IMR-90 (cell line): ENCODE measurements at regions not wholly inside any gene's neighbourhood (a gene's known extent, or its start where the extent isn't known, plus 50 kb on each side); places are given as distances from the start of the nearest gene placed in this dataset.
A peak's percentile ranks its signal among the peaks of the same experiment; 100 is the strongest.

ENCODE experiments used
- ATAC-seq: fragments of 200-7000 bp; cut with Tn5 transposase; 2 replicates; pipeline ENCODE4 v1.9.1; 2020; ENCODE audit warnings: low read depth, mild to moderate bottlenecking, moderate library complexity
- BruUV-seq: library from RNA; stranded (reverse); fragments of 400-500 nt; replicated peaks from 2 replicates; lab custom pipeline; 2021; lab: Mats Ljungman, UMichigan
- CTCF ChIA-PET: fragments of 300-600 bp; formaldehyde crosslinking; extraction: SDS; loops from one replicate; lab custom pipeline; 2021; ENCODE audit warnings: antibody characterized with exemption; lab: Yijun Ruan, JAX
- POLR2A ChIA-PET: fragments of 300-600 bp; sonication (Branson Sonifier 250); formaldehyde crosslinking; loops from one replicate; lab custom pipeline; 2022; ENCODE audit warnings: antibody characterized with exemption; ENCODE audit not compliant: unreplicated experiment; lab: Charles Lee
- DNase-seq: peaks from one replicate; pipeline ENCODE4 v3.0.0; 2013
- H2AFZ ChIP-seq: replicated peaks from 2 replicates; pipeline ENCODE3; 2013; ENCODE audit warnings: low read length, mild to moderate bottlenecking; ENCODE audit not compliant: poor library complexity
- H2AK5ac ChIP-seq: 2 replicates; pipeline ENCODE4 v1.6.1; 2013; ENCODE audit warnings: low read depth, low read length, inconsistent platforms
- H2AK9ac ChIP-seq: replicated peaks from 2 replicates; pipeline ENCODE3; 2013; ENCODE audit warnings: mild to moderate bottlenecking, low read depth, low read length, moderate library complexity; ENCODE audit not compliant: poor library complexity
- H2BK120ac ChIP-seq: 2 replicates; pipeline ENCODE4 v1.6.1; 2013; ENCODE audit warnings: low read depth, low read length, inconsistent platforms
- H2BK15ac ChIP-seq: 3 replicates; pipeline ENCODE4 v1.6.1; 2013; ENCODE audit warnings: low read depth, low read length, inconsistent platforms
- H2BK20ac ChIP-seq: 2 replicates; pipeline ENCODE4 v1.6.1; 2013; ENCODE audit warnings: low read depth, mild to moderate bottlenecking, inconsistent platforms, low read length, moderate library complexity
- H2BK5ac ChIP-seq: 2 replicates; pipeline ENCODE4 v1.6.1; 2013; ENCODE audit warnings: mild to moderate bottlenecking, low read depth, low read length, inconsistent platforms; ENCODE audit not compliant: poor library complexity, severe bottlenecking
- H3K14ac ChIP-seq: replicated peaks from 2 replicates; pipeline ENCODE4 v1.6.1; 2013; ENCODE audit warnings: low read depth, low read length, inconsistent platforms
- H3K18ac ChIP-seq: 2 replicates; pipeline ENCODE4 v1.6.1; 2013; ENCODE audit warnings: low read depth, low read length, control low read depth
- H3K23ac ChIP-seq: 2 replicates; pipeline ENCODE4 v1.6.1; 2013; ENCODE audit warnings: low read depth, low read length, inconsistent platforms
- H3K27ac ChIP-seq: 2 replicates; pipeline ENCODE4 v1.5.1; 2013; ENCODE audit warnings: mild to moderate bottlenecking, control low read depth, low read length; ENCODE audit not compliant: insufficient read depth
- H3K27me3 ChIP-seq: 2 replicates; pipeline ENCODE4 v1.6.1; 2013; ENCODE audit warnings: low read length; ENCODE audit not compliant: control insufficient read depth, insufficient read depth
- H3K36me3 ChIP-seq: 2 replicates; pipeline ENCODE4 v1.6.1; 2013; ENCODE audit warnings: low read length, mixed read lengths; ENCODE audit not compliant: control insufficient read depth, insufficient read depth
- H3K4ac ChIP-seq: 2 replicates; pipeline ENCODE4 v1.6.1; 2013; ENCODE audit warnings: low read depth, low read length, inconsistent platforms
- H3K4me1 ChIP-seq: 2 replicates; pipeline ENCODE4 v1.6.1; 2013; ENCODE audit warnings: low read length, mixed read lengths; ENCODE audit not compliant: control insufficient read depth, insufficient read depth
- H3K4me2 ChIP-seq: 2 replicates; pipeline ENCODE4 v1.6.1; 2013; ENCODE audit warnings: low read depth, mild to moderate bottlenecking, control low read depth, low read length, moderate library complexity
- H3K4me3 ChIP-seq: 2 replicates; pipeline ENCODE4 v1.5.1; 2013; ENCODE audit warnings: low read depth, mild to moderate bottlenecking, control low read depth, low read length, moderate library complexity; ENCODE audit not compliant: insufficient read depth
- H3K56ac ChIP-seq: 2 replicates; pipeline ENCODE4 v1.6.1; 2013; ENCODE audit warnings: low read length, inconsistent platforms; ENCODE audit not compliant: insufficient read depth; ENCODE audit errors: extremely low read depth
- H3K79me1 ChIP-seq, 2 experiments: 2 replicates each; pipeline ENCODE4 v1.6.1; 2013; ENCODE audit warnings: low read length in 2 of 2, inconsistent platforms in 1 of 2, low read depth in 1 of 2
- H3K9ac ChIP-seq: 2 replicates; pipeline ENCODE4 v1.6.1; 2013; ENCODE audit warnings: low read depth, low read length, control low read depth
- H3K9me1 ChIP-seq: 2 replicates; pipeline ENCODE4 v1.6.1; 2013; ENCODE audit warnings: low read length, inconsistent platforms; ENCODE audit not compliant: insufficient read depth
- H3K9me3 ChIP-seq: 2 replicates; pipeline ENCODE4 v1.6.1; 2013; ENCODE audit warnings: low read length; ENCODE audit not compliant: control insufficient read depth, insufficient read depth
- H4K20me1 ChIP-seq: 2 replicates; pipeline ENCODE4 v1.6.1; 2013; ENCODE audit warnings: low read length, inconsistent platforms; ENCODE audit not compliant: insufficient read depth
- H4K5ac ChIP-seq: 2 replicates; pipeline ENCODE4 v1.6.1; 2013; ENCODE audit warnings: mild to moderate bottlenecking, low read depth, low read length, control low read depth
- H4K8ac ChIP-seq, 2 experiments: 2 replicates each; pipeline ENCODE4 v1.6.1; 2013; ENCODE audit warnings: low read depth in 2 of 2, low read length in 2 of 2, control low read depth in 1 of 2, inconsistent platforms in 1 of 2
- H4K91ac ChIP-seq: 2 replicates; pipeline ENCODE4 v1.6.1; 2013; ENCODE audit warnings: low read depth, low read length, inconsistent platforms; ENCODE audit not compliant: insufficient read depth
- BHLHE40 ChIP-seq: fragments of 150-350 bp; IDR thresholded peaks from 2 replicates; pipeline ENCODE4 v1.6.1; 2016; ENCODE audit warnings: mild to moderate bottlenecking, low read depth, low read length
- CHD1 ChIP-seq: IDR thresholded peaks from 2 replicates; pipeline ENCODE4 v1.6.1; 2012; ENCODE audit warnings: low read depth, low read length, improper control_type of control experiment
- CTCF ChIP-seq: conservative IDR thresholded peaks from 2 replicates; pipeline ENCODE4 v1.5.1; 2012; ENCODE audit warnings: mild to moderate bottlenecking, low read depth, low read length, improper control_type of control experiment
- FOS ChIP-seq: fragments of 150-350 bp; IDR thresholded peaks from 2 replicates; pipeline ENCODE4 v1.6.1; 2016; ENCODE audit warnings: low read depth, low read length
- MAFK ChIP-seq: IDR thresholded peaks from 2 replicates; pipeline ENCODE4 v1.6.1; 2012; ENCODE audit warnings: low read depth, low read length, improper control_type of control experiment
- MAZ ChIP-seq: IDR thresholded peaks from 2 replicates; pipeline ENCODE4 v1.6.1; 2012; ENCODE audit warnings: low read depth, mild to moderate bottlenecking, low read length, improper control_type of control experiment, moderate library complexity, borderline replicate concordance
- MXI1 ChIP-seq: IDR thresholded peaks from 2 replicates; pipeline ENCODE4 v1.6.1; 2012; ENCODE audit warnings: low read depth, mild to moderate bottlenecking, low read length, moderate library complexity, borderline replicate concordance
- NFE2L2 ChIP-seq: fragments of 150-350 bp; IDR thresholded peaks from 2 replicates; pipeline ENCODE4 v1.6.1; 2016; ENCODE audit warnings: low read depth, mild to moderate bottlenecking, low read length
- POLR2A ChIP-seq: IDR thresholded peaks from 2 replicates; pipeline ENCODE4 v1.6.1; 2012; ENCODE audit warnings: mild to moderate bottlenecking, low read depth, low read length
- RAD21 ChIP-seq: IDR thresholded peaks from 2 replicates; pipeline ENCODE4 v1.6.1; 2012; ENCODE audit warnings: low read length, improper control_type of control experiment
- SMC3 ChIP-seq: fragments of 150-350 bp; IDR thresholded peaks from 2 replicates; pipeline ENCODE4 v1.6.1; 2016; ENCODE audit warnings: low read depth, mild to moderate bottlenecking, antibody characterized with exemption, low read length, moderate library complexity
- USF2 ChIP-seq: fragments of 150-350 bp; IDR thresholded peaks from 2 replicates; pipeline ENCODE4 v1.6.1; 2017; ENCODE audit warnings: mild to moderate bottlenecking, antibody characterized with exemption, low read length, low read depth
- dilution Hi-C: fragments of 300-500 bp; cut with HindIII; formaldehyde crosslinking; loops from one replicate; pipeline ENCODE4 v1.14.3; 2018; ENCODE audit warnings: low sequenced_read_pairs; ENCODE audit not compliant: unreplicated experiment
- in situ Hi-C: fragments of 300-500 bp; cut with MboI; formaldehyde crosslinking; loops from 3 replicates; pipeline ENCODE4 v1.14.3; 2019; ENCODE audit warnings: low sequenced_read_pairs, inconsistent platforms, mixed read lengths
- intact Hi-C: fragments of 100-400 bp; cut with micrococcal nuclease; formaldehyde crosslinking; loops from 2 replicates; pipeline ENCODE4 v1.10.0; 2022

GRCh38 chr12:127696963-127697362 lies 570.0 kb upstream of the TMEM132C start:
- Histone ChIP-seq H2AK9ac (no peak overlapping the region), H3K4me1 (no peaks in the 10 kb centered on the region), H4K5ac (no peak overlapping the region), H2BK120ac (no peak overlapping the region), H4K91ac (no peak overlapping the region), H3K79me1 (no peaks in the 10 kb centered on the region), H3K23ac (no peak overlapping the region), H2AK5ac (no peak overlapping the region), H3K14ac (no peak overlapping the region), H2BK15ac (no peak overlapping the region), H3K4ac (no peak overlapping the region), H3K36me3 (no peaks in the 10 kb centered on the region), H3K56ac (no peak overlapping the region), H3K4me2 (no peak overlapping the region), H2BK5ac (peak overlapping the region; percentile 58), H2AFZ (no peak overlapping the region), H3K27ac (no peak overlapping the region), H4K8ac (no peak overlapping the region), H2BK20ac (no peak overlapping the region), H3K9ac (no peak overlapping the region), H3K4me3 (no peak overlapping the region), H3K27me3 (no peaks in the 10 kb centered on the region), H3K9me1 (no peaks in the 10 kb centered on the region), H3K18ac (no peak overlapping the region), H4K20me1 (no peaks in the 10 kb centered on the region), H3K9me3 (peaks cover 6% of the 10 kb centered on the region)
- ChIA-PET CTCF (no interaction called here), POLR2A (no interaction called here)
- TF ChIP-seq RAD21 (no peak), MAFK (no peak), SMC3 (no peak), FOS (no peak), CHD1 (no peak), NFE2L2 (no peak), USF2 (no peak), CTCF (no peak), POLR2A (no peak), MAZ (no peak), MXI1 (no peak), BHLHE40 (no peak)
- in situ Hi-C loops (no loop called here), intact Hi-C loops (loop anchor here (10.0 kb wide), 1 partner anchor 1632 kb away; no protein-coding TSS in a partner anchor), dilution Hi-C loops (no loop called here)
- ATAC-seq (no peak), DNase-seq (no peak)
- no TSS peak for BruUV-seq
